H1 (cell line): ENCODE measurements at regions not wholly inside any gene's neighbourhood (a gene's known extent, or its start where the extent isn't known, plus 50 kb on each side); places are given as distances from the start of the nearest gene placed in this dataset.

ENCODE experiments used
- CTCF ChIA-PET: fragments of 300-600 bp; sonication (Branson Sonifier 250); formaldehyde crosslinking; loops from one replicate; lab custom pipeline; 2021; ENCODE audit not compliant: partially characterized antibody; lab: Charles Lee
- POLR2A ChIA-PET: fragments of 300-600 bp; sonication (Branson Sonifier 250); formaldehyde crosslinking; loops from one replicate; lab custom pipeline; 2021; ENCODE audit warnings: inconsistent platforms; ENCODE audit not compliant: partially characterized antibody; lab: Charles Lee
- DNase-seq, 2 experiments: peaks; one replicate each; pipeline versions ENCODE4 v3.0.0 to v3.0.0-alpha.2; 2010 to 2022; ENCODE audit warnings: low spot score in 2 of 2, low read depth in 1 of 2, mixed read lengths in 1 of 2
- FAIRE-seq: peaks from 2 replicates; lab custom pipeline; 2011; peaks lifted over from hg19 to GRCh38; lab: Jason Lieb, UNC
- H2AFZ ChIP-seq: 2 replicates; pipeline ENCODE4 v1.8.1; 2012; ENCODE audit warnings: low read length, inconsistent platforms
- H2AK5ac ChIP-seq: 2 replicates; pipeline ENCODE4 v1.6.1; 2013; ENCODE audit warnings: low read depth, low read length
- H2BK120ac ChIP-seq: replicated peaks from 2 replicates; pipeline ENCODE3; 2013; ENCODE audit warnings: low read depth, low read length, inconsistent platforms
- H2BK12ac ChIP-seq: 2 replicates; pipeline ENCODE4 v1.6.1; 2013; ENCODE audit warnings: low read depth, low read length
- H2BK15ac ChIP-seq: 2 replicates; pipeline ENCODE4 v1.6.1; 2013; ENCODE audit warnings: low read length
- H2BK20ac ChIP-seq: 2 replicates; pipeline ENCODE4 v1.6.1; 2013; ENCODE audit warnings: low read length
- H2BK5ac ChIP-seq: 2 replicates; pipeline ENCODE4 v1.6.1; 2013; ENCODE audit warnings: low read depth, low read length
- H3K14ac ChIP-seq: 2 replicates; pipeline ENCODE4 v1.6.1; 2013; ENCODE audit warnings: inconsistent platforms; ENCODE audit not compliant: insufficient read length
- H3K18ac ChIP-seq: 2 replicates; pipeline ENCODE4 v1.6.1; 2013; ENCODE audit warnings: low read length; ENCODE audit errors: extremely low read depth
- H3K23ac ChIP-seq: 2 replicates; pipeline ENCODE4 v1.6.1; 2013; ENCODE audit warnings: inconsistent platforms; ENCODE audit not compliant: insufficient read length
- H3K23me2 ChIP-seq: 2 replicates; pipeline ENCODE4 v1.6.1; 2013; ENCODE audit warnings: low read depth, low read length
- H3K27ac ChIP-seq: 2 replicates; pipeline ENCODE4 v1.6.1; 2011; ENCODE audit warnings: low read depth, low read length, inconsistent platforms
- H3K27me3 ChIP-seq, 4 experiments: replicated peaks in 1 of 4; 1 replicate in 1 of 4; 2 replicates in 3 of 4; pipeline versions ENCODE4 v1.6.1 to v1.8.1; 2011 to 2013; ENCODE audit warnings: low read length in 3 of 4, mild to moderate bottlenecking in 3 of 4, inconsistent platforms in 2 of 4, mixed read lengths in 2 of 4, moderate library complexity in 1 of 4; ENCODE audit not compliant: control insufficient read depth in 3 of 4, insufficient read depth in 3 of 4; ENCODE audit errors: extremely low read depth in 1 of 4
- H3K36me3 ChIP-seq, 4 experiments: 2 replicates each; pipeline versions ENCODE4 v1.6.1 to v1.8.1; 2011 to 2013; ENCODE audit warnings: mild to moderate bottlenecking in 4 of 4, low read length in 3 of 4, moderate library complexity in 2 of 4, control low read depth in 1 of 4, inconsistent platforms in 1 of 4; ENCODE audit not compliant: insufficient read depth in 4 of 4, control insufficient read depth in 2 of 4
- H3K4ac ChIP-seq: replicated peaks from 2 replicates; pipeline ENCODE3; 2013; ENCODE audit warnings: low read length, low read depth, mixed read lengths, inconsistent platforms; ENCODE audit not compliant: insufficient read length
- H3K4me1 ChIP-seq, 4 experiments: replicated peaks in 1 of 4; 1 replicate in 1 of 4; 2 replicates in 3 of 4; pipeline versions ENCODE4 v1.6.1 to v1.8.1; 2011 to 2013; ENCODE audit warnings: low read length in 3 of 4, inconsistent platforms in 2 of 4, mixed read lengths in 1 of 4; ENCODE audit not compliant: insufficient read depth in 4 of 4, control insufficient read depth in 3 of 4
- H3K4me2 ChIP-seq, 2 experiments: 2 replicates each; pipeline versions ENCODE4 v1.6.1 to v1.8.1; 2011 to 2013; ENCODE audit warnings: low read depth in 2 of 2, low read length in 2 of 2, control low read depth in 1 of 2, inconsistent platforms in 1 of 2, mild to moderate bottlenecking in 1 of 2; ENCODE audit not compliant: insufficient read depth in 1 of 2
- H3K4me3 ChIP-seq, 4 experiments: fragments of 200-600, 300-600 bp in 1 of 4; sonication (generic), shearing (Covaris generic), sonication (Bioruptor Twin) in 1 of 4; 2 replicates each; pipeline versions ENCODE4 v1.5.1 to v1.8.1; 2011 to 2016; ENCODE audit warnings: low read length in 4 of 4, low read depth in 3 of 4, control low read depth in 2 of 4, inconsistent platforms in 2 of 4, mild to moderate bottlenecking in 2 of 4, mixed read lengths in 1 of 4, moderate library complexity in 1 of 4; ENCODE audit not compliant: insufficient read depth in 2 of 4; ENCODE audit errors: extremely low read depth in 1 of 4
- H3K56ac ChIP-seq: replicated peaks from 2 replicates; pipeline ENCODE3; 2013; ENCODE audit warnings: low read depth, mild to moderate bottlenecking, mixed read lengths, low read length, inconsistent platforms; ENCODE audit not compliant: insufficient read length
- H3K79me1 ChIP-seq: 2 replicates; pipeline ENCODE4 v1.6.1; 2013; ENCODE audit warnings: low read depth, low read length, control low read depth
- H3K79me2 ChIP-seq, 2 experiments: 2 replicates each; pipeline versions ENCODE4 v1.6.1 to v1.8.1; 2012 to 2013; ENCODE audit warnings: low read length in 2 of 2, mild to moderate bottlenecking in 2 of 2, inconsistent platforms in 1 of 2; ENCODE audit not compliant: insufficient read depth in 2 of 2, control insufficient read depth in 1 of 2
- H3K9ac ChIP-seq, 4 experiments: replicated peaks in 1 of 4; 1 replicate in 1 of 4; 2 replicates in 3 of 4; pipeline versions ENCODE4 v1.6.1 to v1.8.1; 2011 to 2013; ENCODE audit warnings: low read depth in 3 of 4, low read length in 3 of 4, control low read depth in 2 of 4, mild to moderate bottlenecking in 2 of 4, moderate library complexity in 2 of 4, inconsistent platforms in 1 of 4; ENCODE audit errors: extremely low read depth in 1 of 4
- H3K9me3 ChIP-seq, 2 experiments: 2 replicates each; pipeline versions ENCODE4 v1.6.1 to v1.8.1; 2012 to 2013; ENCODE audit warnings: mild to moderate bottlenecking in 2 of 2, moderate library complexity in 2 of 2, control low read depth in 1 of 2, inconsistent platforms in 1 of 2, low read depth in 1 of 2, low read length in 1 of 2, mixed read lengths in 1 of 2; ENCODE audit not compliant: insufficient read depth in 2 of 2
- H4K20me1 ChIP-seq, 2 experiments: replicated peaks in 1 of 2; 2 replicates each; pipeline versions ENCODE3 to v1.8.1; 2011 to 2013; ENCODE audit warnings: inconsistent platforms in 2 of 2, low read length in 2 of 2, mild to moderate bottlenecking in 1 of 2; ENCODE audit not compliant: insufficient read depth in 2 of 2, control insufficient read depth in 1 of 2
- H4K5ac ChIP-seq: 2 replicates; pipeline ENCODE4 v1.6.1; 2013; ENCODE audit warnings: low read length, low read depth, mixed read lengths, inconsistent platforms; ENCODE audit not compliant: insufficient read length
- H4K8ac ChIP-seq: 2 replicates; pipeline ENCODE4 v1.8.0; 2013; ENCODE audit warnings: mild to moderate bottlenecking, moderate library complexity, low read length, inconsistent platforms; ENCODE audit not compliant: insufficient read depth; ENCODE audit errors: extremely low read depth
- H4K91ac ChIP-seq: replicated peaks from 2 replicates; pipeline ENCODE3; 2013; ENCODE audit warnings: low read length, mixed read lengths, inconsistent platforms; ENCODE audit not compliant: insufficient read length
- WGBS, 2 experiments: shearing (Covaris generic) in 1 of 2; methylation state at CpG; one replicate each; pipeline versions ENCODE4 v1.1.6 to v1.1.7; 2013 to 2015; ENCODE audit warnings: low lambda C conversion rate in 2 of 2, mixed read lengths in 2 of 2, inconsistent platforms in 1 of 2, low coverage in 1 of 2, missing lambda C conversion rate in 1 of 2; ENCODE audit not compliant: insufficient replicate concordance in 2 of 2, insufficient coverage in 1 of 2, insufficient read length in 1 of 2; ENCODE audit errors: extremely low coverage in 1 of 2, missing lambda C conversion rate in 1 of 2; 5-methylcytosine and 5-hydroxymethylcytosine counted together
- TF ChIP-seq, protein P1 (sequence below): fragments of 300-600 bp; sonication (generic); IDR thresholded peaks from 2 replicates; pipeline ENCODE4 v1.7.1; 2012; ENCODE audit warnings: low read length, moderate library complexity, mild to moderate bottlenecking, inconsistent platforms; ENCODE audit not compliant: insufficient replicate concordance

DNA sequence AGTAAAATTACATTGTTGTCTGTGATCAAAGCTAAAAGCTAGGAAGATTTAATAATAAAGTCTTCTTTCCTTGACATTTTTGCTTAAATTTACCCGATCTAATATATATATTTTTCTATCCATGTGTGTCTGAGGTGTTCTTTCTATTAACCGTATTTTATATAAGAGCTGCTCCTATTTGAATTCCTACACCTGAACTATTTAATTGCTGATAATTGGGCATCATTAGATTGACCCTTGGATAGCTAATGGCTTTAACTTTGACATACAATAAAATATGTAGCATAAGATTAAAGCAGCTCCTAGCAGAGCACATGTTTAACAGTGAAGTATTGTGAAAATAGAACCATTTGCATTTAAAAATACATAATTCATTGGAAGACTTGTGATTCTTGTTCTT lies 792.7 kb downstream of the MAT2B start:
- no peaks in the 10 kb centered on the region for H3K36me3 ChIP-seq
- no peaks in the 10 kb centered on the region for H3K79me2 ChIP-seq
- H3K4me3 ChIP-seq: no peak overlapping the region
- no peak overlapping the region for H4K8ac ChIP-seq
- no peak overlapping the region for H2AFZ ChIP-seq
- H3K27me3 ChIP-seq: no peaks in the 10 kb centered on the region
- H3K27ac ChIP-seq: no peak overlapping the region
- H2BK15ac ChIP-seq: no peak overlapping the region
- H4K5ac ChIP-seq: no peak overlapping the region
- H4K91ac ChIP-seq: no peak overlapping the region
- no peak overlapping the region for H2AK5ac ChIP-seq
- ChIA-PET CTCF (interaction anchor here (0.5 to 1.4 kb wide), 2 partner anchors 409 to 733 kb away, joined by 3 to 4 read pairs; no protein-coding TSS in a partner anchor), POLR2A (no interaction called here)
- H3K9ac ChIP-seq: no peak overlapping the region
- H3K23ac ChIP-seq: no peak overlapping the region
- H3K9me3 ChIP-seq: no peaks in the 10 kb centered on the region
- no peak overlapping the region for H3K4me2 ChIP-seq
- H3K23me2 ChIP-seq: no peaks in the 10 kb centered on the region
- no peak for DNase-seq
- FAIRE-seq: no peak
- no peak overlapping the region for H3K18ac ChIP-seq
- no peak overlapping the region for H2BK120ac ChIP-seq
- no peak overlapping the region for H3K4ac ChIP-seq
- peaks cover 0 to 4% (median 0%) of the 10 kb centered on the region in 4 experiments; a peak in 2 of 7 replicates for H3K4me1 ChIP-seq
- H3K56ac ChIP-seq: no peak overlapping the region
- H3K14ac ChIP-seq: no peak overlapping the region
- WGBS, 2 experiments: 91% methylated on average over 2 of the region's 2 CpGs; no CpG with 5 or more reads in 1 of the 2 experiments
- no peak overlapping the region for H2BK5ac ChIP-seq
- H2BK12ac ChIP-seq: no peak overlapping the region
- no peak overlapping the region for H2BK20ac ChIP-seq
- H4K20me1 ChIP-seq: no peaks in the 10 kb centered on the region
- H3K79me1 ChIP-seq: no peaks in the 10 kb centered on the region
- TF ChIP-seq, protein P1, sequence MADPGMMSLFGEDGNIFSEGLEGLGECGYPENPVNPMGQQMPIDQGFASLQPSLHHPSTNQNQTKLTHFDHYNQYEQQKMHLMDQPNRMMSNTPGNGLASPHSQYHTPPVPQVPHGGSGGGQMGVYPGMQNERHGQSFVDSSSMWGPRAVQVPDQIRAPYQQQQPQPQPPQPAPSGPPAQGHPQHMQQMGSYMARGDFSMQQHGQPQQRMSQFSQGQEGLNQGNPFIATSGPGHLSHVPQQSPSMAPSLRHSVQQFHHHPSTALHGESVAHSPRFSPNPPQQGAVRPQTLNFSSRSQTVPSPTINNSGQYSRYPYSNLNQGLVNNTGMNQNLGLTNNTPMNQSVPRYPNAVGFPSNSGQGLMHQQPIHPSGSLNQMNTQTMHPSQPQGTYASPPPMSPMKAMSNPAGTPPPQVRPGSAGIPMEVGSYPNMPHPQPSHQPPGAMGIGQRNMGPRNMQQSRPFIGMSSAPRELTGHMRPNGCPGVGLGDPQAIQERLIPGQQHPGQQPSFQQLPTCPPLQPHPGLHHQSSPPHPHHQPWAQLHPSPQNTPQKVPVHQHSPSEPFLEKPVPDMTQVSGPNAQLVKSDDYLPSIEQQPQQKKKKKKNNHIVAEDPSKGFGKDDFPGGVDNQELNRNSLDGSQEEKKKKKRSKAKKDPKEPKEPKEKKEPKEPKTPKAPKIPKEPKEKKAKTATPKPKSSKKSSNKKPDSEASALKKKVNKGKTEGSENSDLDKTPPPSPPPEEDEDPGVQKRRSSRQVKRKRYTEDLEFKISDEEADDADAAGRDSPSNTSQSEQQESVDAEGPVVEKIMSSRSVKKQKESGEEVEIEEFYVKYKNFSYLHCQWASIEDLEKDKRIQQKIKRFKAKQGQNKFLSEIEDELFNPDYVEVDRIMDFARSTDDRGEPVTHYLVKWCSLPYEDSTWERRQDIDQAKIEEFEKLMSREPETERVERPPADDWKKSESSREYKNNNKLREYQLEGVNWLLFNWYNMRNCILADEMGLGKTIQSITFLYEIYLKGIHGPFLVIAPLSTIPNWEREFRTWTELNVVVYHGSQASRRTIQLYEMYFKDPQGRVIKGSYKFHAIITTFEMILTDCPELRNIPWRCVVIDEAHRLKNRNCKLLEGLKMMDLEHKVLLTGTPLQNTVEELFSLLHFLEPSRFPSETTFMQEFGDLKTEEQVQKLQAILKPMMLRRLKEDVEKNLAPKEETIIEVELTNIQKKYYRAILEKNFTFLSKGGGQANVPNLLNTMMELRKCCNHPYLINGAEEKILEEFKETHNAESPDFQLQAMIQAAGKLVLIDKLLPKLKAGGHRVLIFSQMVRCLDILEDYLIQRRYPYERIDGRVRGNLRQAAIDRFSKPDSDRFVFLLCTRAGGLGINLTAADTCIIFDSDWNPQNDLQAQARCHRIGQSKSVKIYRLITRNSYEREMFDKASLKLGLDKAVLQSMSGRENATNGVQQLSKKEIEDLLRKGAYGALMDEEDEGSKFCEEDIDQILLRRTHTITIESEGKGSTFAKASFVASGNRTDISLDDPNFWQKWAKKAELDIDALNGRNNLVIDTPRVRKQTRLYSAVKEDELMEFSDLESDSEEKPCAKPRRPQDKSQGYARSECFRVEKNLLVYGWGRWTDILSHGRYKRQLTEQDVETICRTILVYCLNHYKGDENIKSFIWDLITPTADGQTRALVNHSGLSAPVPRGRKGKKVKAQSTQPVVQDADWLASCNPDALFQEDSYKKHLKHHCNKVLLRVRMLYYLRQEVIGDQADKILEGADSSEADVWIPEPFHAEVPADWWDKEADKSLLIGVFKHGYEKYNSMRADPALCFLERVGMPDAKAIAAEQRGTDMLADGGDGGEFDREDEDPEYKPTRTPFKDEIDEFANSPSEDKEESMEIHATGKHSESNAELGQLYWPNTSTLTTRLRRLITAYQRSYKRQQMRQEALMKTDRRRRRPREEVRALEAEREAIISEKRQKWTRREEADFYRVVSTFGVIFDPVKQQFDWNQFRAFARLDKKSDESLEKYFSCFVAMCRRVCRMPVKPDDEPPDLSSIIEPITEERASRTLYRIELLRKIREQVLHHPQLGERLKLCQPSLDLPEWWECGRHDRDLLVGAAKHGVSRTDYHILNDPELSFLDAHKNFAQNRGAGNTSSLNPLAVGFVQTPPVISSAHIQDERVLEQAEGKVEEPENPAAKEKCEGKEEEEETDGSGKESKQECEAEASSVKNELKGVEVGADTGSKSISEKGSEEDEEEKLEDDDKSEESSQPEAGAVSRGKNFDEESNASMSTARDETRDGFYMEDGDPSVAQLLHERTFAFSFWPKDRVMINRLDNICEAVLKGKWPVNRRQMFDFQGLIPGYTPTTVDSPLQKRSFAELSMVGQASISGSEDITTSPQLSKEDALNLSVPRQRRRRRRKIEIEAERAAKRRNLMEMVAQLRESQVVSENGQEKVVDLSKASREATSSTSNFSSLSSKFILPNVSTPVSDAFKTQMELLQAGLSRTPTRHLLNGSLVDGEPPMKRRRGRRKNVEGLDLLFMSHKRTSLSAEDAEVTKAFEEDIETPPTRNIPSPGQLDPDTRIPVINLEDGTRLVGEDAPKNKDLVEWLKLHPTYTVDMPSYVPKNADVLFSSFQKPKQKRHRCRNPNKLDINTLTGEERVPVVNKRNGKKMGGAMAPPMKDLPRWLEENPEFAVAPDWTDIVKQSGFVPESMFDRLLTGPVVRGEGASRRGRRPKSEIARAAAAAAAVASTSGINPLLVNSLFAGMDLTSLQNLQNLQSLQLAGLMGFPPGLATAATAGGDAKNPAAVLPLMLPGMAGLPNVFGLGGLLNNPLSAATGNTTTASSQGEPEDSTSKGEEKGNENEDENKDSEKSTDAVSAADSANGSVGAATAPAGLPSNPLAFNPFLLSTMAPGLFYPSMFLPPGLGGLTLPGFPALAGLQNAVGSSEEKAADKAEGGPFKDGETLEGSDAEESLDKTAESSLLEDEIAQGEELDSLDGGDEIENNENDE: peak; percentile 93
